Osteoblast (primary cell): ENCODE measurements at regions not wholly inside any gene's neighbourhood (a gene's known extent, or its start where the extent isn't known, plus 50 kb on each side); places are given as distances from the start of the nearest gene placed in this dataset.

Experiments used
- DNase-seq: peaks from one replicate; pipeline ENCODE4 v3.0.0; 2011; ENCODE audit warnings: low spot score, mixed read lengths; ENCODE audit not compliant: insufficient read length; ENCODE audit errors: missing footprints
- H2AFZ ChIP-seq: 2 replicates; pipeline ENCODE4 v1.6.0; 2011; ENCODE audit warnings: mild to moderate bottlenecking, low read length
- H3K27ac ChIP-seq: 2 replicates; pipeline ENCODE4 v1.5.1; 2011; ENCODE audit warnings: mild to moderate bottlenecking, low read depth, low read length, moderate library complexity
- H3K27me3 ChIP-seq: 2 replicates; pipeline ENCODE4 v1.6.0; 2012; ENCODE audit warnings: mild to moderate bottlenecking, control low read depth, inconsistent platforms, low read length, moderate library complexity; ENCODE audit not compliant: insufficient read depth
- H3K36me3 ChIP-seq: 2 replicates; pipeline ENCODE4 v1.5.1; 2011; ENCODE audit warnings: mild to moderate bottlenecking, low read length, control low read depth, moderate library complexity; ENCODE audit not compliant: insufficient read depth
- H3K4me1 ChIP-seq: 2 replicates; pipeline ENCODE4 v1.5.1; 2011; ENCODE audit warnings: mild to moderate bottlenecking, low read length, control low read depth, moderate library complexity; ENCODE audit not compliant: insufficient read depth
- H3K4me2 ChIP-seq: 2 replicates; pipeline ENCODE4 v1.6.0; 2011; ENCODE audit warnings: mild to moderate bottlenecking, low read length; ENCODE audit not compliant: insufficient read depth
- H3K4me3 ChIP-seq: fragments of 200-600 bp; sonication (generic); 3 replicates; pipeline ENCODE4 v1.5.1; 2012; ENCODE audit warnings: mild to moderate bottlenecking, low read length, inconsistent platforms; ENCODE audit not compliant: insufficient read depth
- H3K79me2 ChIP-seq: 2 replicates; pipeline ENCODE4 v1.6.0; 2012; ENCODE audit warnings: mild to moderate bottlenecking, low read length, control low read depth, inconsistent platforms; ENCODE audit not compliant: insufficient read depth
- H3K9me3 ChIP-seq: 2 replicates; pipeline ENCODE4 v1.5.1; 2011; ENCODE audit warnings: low read depth, low read length, control low read depth
- H4K20me1 ChIP-seq: 2 replicates; pipeline ENCODE4 v1.6.0; 2012; ENCODE audit warnings: mild to moderate bottlenecking, low read length, control low read depth; ENCODE audit not compliant: insufficient read depth
- TF ChIP-seq, protein P1 (sequence below): IDR thresholded peaks from 2 replicates; pipeline ENCODE4 v1.5.1; 2011; ENCODE audit warnings: mild to moderate bottlenecking, low read depth, low read length, moderate library complexity; ENCODE audit errors: extremely low read depth

DNA sequence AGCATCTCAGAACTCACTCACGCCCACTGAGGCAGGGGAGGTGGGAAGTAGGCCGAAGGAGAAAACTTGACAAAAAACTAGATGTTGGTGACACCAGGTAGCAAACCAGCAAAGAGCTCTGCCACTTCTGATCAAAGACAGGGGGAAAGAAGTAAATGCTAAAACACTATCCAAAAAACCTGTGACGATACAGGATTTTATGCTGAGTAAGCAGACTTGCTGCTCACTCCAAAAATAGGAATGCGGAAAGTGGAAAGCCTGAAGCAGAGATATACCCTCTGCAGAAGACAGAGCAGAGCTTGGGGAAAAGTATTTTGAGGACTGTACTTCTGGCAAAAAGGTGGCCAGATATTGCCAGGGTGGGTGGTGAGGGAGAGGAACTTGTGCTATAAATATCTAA, 73.3 kb upstream of the YPEL5 start:
- Histone ChIP-seq H2AFZ (no peak overlapping the region), H3K79me2 (no peaks in the 10 kb centered on the region), H3K27me3 (peaks cover 13% of the 10 kb centered on the region), H3K36me3 (no peaks in the 10 kb centered on the region), H3K4me2 (no peak overlapping the region), H3K4me1 (no peaks in the 10 kb centered on the region), H3K4me3 (no peak overlapping the region), H3K9me3 (no peaks in the 10 kb centered on the region), H3K27ac (no peak overlapping the region), H4K20me1 (no peaks in the 10 kb centered on the region)
- TF ChIP-seq, protein P1, sequence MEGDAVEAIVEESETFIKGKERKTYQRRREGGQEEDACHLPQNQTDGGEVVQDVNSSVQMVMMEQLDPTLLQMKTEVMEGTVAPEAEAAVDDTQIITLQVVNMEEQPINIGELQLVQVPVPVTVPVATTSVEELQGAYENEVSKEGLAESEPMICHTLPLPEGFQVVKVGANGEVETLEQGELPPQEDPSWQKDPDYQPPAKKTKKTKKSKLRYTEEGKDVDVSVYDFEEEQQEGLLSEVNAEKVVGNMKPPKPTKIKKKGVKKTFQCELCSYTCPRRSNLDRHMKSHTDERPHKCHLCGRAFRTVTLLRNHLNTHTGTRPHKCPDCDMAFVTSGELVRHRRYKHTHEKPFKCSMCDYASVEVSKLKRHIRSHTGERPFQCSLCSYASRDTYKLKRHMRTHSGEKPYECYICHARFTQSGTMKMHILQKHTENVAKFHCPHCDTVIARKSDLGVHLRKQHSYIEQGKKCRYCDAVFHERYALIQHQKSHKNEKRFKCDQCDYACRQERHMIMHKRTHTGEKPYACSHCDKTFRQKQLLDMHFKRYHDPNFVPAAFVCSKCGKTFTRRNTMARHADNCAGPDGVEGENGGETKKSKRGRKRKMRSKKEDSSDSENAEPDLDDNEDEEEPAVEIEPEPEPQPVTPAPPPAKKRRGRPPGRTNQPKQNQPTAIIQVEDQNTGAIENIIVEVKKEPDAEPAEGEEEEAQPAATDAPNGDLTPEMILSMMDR = no peak
- DNase-seq = no peak

DNA sequence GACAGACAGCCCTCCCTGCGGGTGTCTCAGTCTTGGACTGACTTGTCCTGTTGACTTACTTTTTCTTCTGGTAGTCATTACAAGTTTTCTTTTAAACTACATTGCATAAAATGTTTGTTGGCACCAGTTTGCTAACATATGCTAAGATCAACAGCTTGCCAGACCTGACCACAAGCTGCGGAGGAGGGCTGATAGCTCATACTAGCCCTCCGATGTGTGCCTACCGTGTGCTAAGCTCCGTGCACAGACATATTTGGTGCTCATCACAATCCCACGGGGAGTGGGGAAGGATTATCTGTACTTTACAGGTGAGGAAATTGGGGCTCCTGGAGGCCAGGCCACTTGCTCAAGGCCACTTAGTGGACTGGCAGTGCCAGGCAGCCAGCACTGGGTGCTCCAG, 72.8 kb upstream of the YPEL5 start:
- Histone ChIP-seq H3K27ac (no peak overlapping the region), H3K9me3 (no peaks in the 10 kb centered on the region), H3K4me1 (no peaks in the 10 kb centered on the region), H3K79me2 (no peaks in the 10 kb centered on the region), H3K4me2 (no peak overlapping the region), H4K20me1 (no peaks in the 10 kb centered on the region), H3K4me3 (no peak overlapping the region), H2AFZ (no peak overlapping the region), H3K36me3 (no peaks in the 10 kb centered on the region), H3K27me3 (peaks cover 13% of the 10 kb centered on the region)
- DNase-seq = no peak
- TF ChIP-seq, protein P1 = no peak

DNA sequence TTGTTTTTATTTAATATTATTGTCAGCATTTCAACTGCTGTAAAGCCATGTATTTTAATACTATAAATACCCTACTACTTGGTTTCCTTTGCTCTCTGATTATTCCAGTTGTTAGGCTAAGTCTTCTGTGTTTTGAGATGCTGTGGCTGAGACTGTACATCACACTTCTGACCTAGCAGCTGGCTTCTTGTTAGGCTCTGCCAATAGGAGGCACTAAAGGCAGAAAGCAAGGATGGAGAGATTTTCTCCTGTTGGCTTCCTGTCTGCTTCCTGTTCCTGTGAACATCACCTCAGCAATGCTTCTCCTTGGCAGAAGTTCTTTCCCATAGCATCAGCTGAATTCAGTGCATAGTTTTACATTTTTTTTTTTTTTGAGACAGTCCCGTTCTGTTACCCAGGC, 68.3 kb upstream of the YPEL5 start:
- TF ChIP-seq, protein P1 = peak; percentile 7
- no peak for DNase-seq
- H3K4me2 ChIP-seq = no peak overlapping the region
- H3K4me1 ChIP-seq = no peaks in the 10 kb centered on the region
- no peak overlapping the region for H2AFZ ChIP-seq
- no peaks in the 10 kb centered on the region for H3K9me3 ChIP-seq
- no peak overlapping the region for H3K27ac ChIP-seq
- no peaks in the 10 kb centered on the region for H4K20me1 ChIP-seq
- H3K4me3 ChIP-seq = no peak overlapping the region
- peaks cover 10% of the 10 kb centered on the region for H3K27me3 ChIP-seq
- H3K79me2 ChIP-seq = no peaks in the 10 kb centered on the region
- H3K36me3 ChIP-seq = no peaks in the 10 kb centered on the region

DNA sequence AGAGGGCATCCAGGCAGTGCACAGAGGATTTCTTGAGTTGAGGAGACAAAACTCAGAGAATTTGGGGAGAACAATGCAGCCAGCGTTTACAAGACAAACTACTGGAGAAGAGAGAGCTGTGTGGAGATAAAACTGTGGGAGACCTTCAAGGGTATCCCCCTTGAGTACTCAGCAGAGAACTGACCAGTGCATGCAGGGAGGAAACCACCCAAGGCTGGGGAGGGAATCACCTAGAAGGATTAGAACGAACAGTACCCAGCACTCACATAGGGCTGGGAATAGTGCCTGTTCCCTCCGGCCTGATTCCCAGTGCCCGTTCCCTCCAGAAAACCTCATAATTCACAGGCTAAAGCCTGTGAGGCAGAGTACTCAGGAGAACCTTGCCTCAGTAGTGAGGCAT, 61.9 kb upstream of the YPEL5 start:
- H3K79me2 ChIP-seq = no peaks in the 10 kb centered on the region
- no peak for DNase-seq
- peaks cover 40% of the 10 kb centered on the region for H3K27me3 ChIP-seq

More for the DNA sequence above, 61.9 kb upstream of the YPEL5 start:
- TF ChIP-seq, protein P1 = no peak
- H3K36me3 ChIP-seq = no peaks in the 10 kb centered on the region
- no peaks in the 10 kb centered on the region for H4K20me1 ChIP-seq
- H3K4me3 ChIP-seq = no peak overlapping the region
- no peaks in the 10 kb centered on the region for H3K9me3 ChIP-seq
- H2AFZ ChIP-seq = no peak overlapping the region
- no peak overlapping the region for H3K27ac ChIP-seq
- H3K4me2 ChIP-seq = no peak overlapping the region
- H3K4me1 ChIP-seq = no peaks in the 10 kb centered on the region
